H1 (cell line): ENCODE measurements at regions not wholly inside any gene's neighbourhood (a gene's known extent, or its start where the extent isn't known, plus 50 kb on each side); places are given as distances from the start of the nearest gene placed in this dataset.

Experiments used
- CTCF ChIA-PET: fragments of 300-600 bp; sonication (Branson Sonifier 250); formaldehyde crosslinking; loops from one replicate; lab custom pipeline; 2021; ENCODE audit not compliant: partially characterized antibody; lab: Charles Lee
- POLR2A ChIA-PET: fragments of 300-600 bp; sonication (Branson Sonifier 250); formaldehyde crosslinking; loops from one replicate; lab custom pipeline; 2021; ENCODE audit warnings: inconsistent platforms; ENCODE audit not compliant: partially characterized antibody; lab: Charles Lee
- DNase-seq, 2 experiments: peaks; one replicate each; pipeline versions ENCODE4 v3.0.0 to v3.0.0-alpha.2; 2010 to 2022; ENCODE audit warnings: low spot score in 2 of 2, low read depth in 1 of 2, mixed read lengths in 1 of 2
- FAIRE-seq: peaks from 2 replicates; lab custom pipeline; 2011; peaks lifted over from hg19 to GRCh38; lab: Jason Lieb, UNC
- H2AFZ ChIP-seq: 2 replicates; pipeline ENCODE4 v1.8.1; 2012; ENCODE audit warnings: low read length, inconsistent platforms
- H2AK5ac ChIP-seq: 2 replicates; pipeline ENCODE4 v1.6.1; 2013; ENCODE audit warnings: low read depth, low read length
- H2BK120ac ChIP-seq: replicated peaks from 2 replicates; pipeline ENCODE3; 2013; ENCODE audit warnings: low read depth, low read length, inconsistent platforms
- H2BK12ac ChIP-seq: 2 replicates; pipeline ENCODE4 v1.6.1; 2013; ENCODE audit warnings: low read depth, low read length
- H2BK15ac ChIP-seq: 2 replicates; pipeline ENCODE4 v1.6.1; 2013; ENCODE audit warnings: low read length
- H2BK20ac ChIP-seq: 2 replicates; pipeline ENCODE4 v1.6.1; 2013; ENCODE audit warnings: low read length
- H2BK5ac ChIP-seq: 2 replicates; pipeline ENCODE4 v1.6.1; 2013; ENCODE audit warnings: low read depth, low read length
- H3K14ac ChIP-seq: 2 replicates; pipeline ENCODE4 v1.6.1; 2013; ENCODE audit warnings: inconsistent platforms; ENCODE audit not compliant: insufficient read length
- H3K18ac ChIP-seq: 2 replicates; pipeline ENCODE4 v1.6.1; 2013; ENCODE audit warnings: low read length; ENCODE audit errors: extremely low read depth
- H3K23ac ChIP-seq: 2 replicates; pipeline ENCODE4 v1.6.1; 2013; ENCODE audit warnings: inconsistent platforms; ENCODE audit not compliant: insufficient read length
- H3K23me2 ChIP-seq: 2 replicates; pipeline ENCODE4 v1.6.1; 2013; ENCODE audit warnings: low read depth, low read length
- H3K27ac ChIP-seq: 2 replicates; pipeline ENCODE4 v1.6.1; 2011; ENCODE audit warnings: low read depth, low read length, inconsistent platforms
- H3K27me3 ChIP-seq, 4 experiments: replicated peaks in 1 of 4; 1 replicate in 1 of 4; 2 replicates in 3 of 4; pipeline versions ENCODE4 v1.6.1 to v1.8.1; 2011 to 2013; ENCODE audit warnings: low read length in 3 of 4, mild to moderate bottlenecking in 3 of 4, inconsistent platforms in 2 of 4, mixed read lengths in 2 of 4, moderate library complexity in 1 of 4; ENCODE audit not compliant: control insufficient read depth in 3 of 4, insufficient read depth in 3 of 4; ENCODE audit errors: extremely low read depth in 1 of 4
- H3K36me3 ChIP-seq, 4 experiments: 2 replicates each; pipeline versions ENCODE4 v1.6.1 to v1.8.1; 2011 to 2013; ENCODE audit warnings: mild to moderate bottlenecking in 4 of 4, low read length in 3 of 4, moderate library complexity in 2 of 4, control low read depth in 1 of 4, inconsistent platforms in 1 of 4; ENCODE audit not compliant: insufficient read depth in 4 of 4, control insufficient read depth in 2 of 4
- H3K4ac ChIP-seq: replicated peaks from 2 replicates; pipeline ENCODE3; 2013; ENCODE audit warnings: low read length, low read depth, mixed read lengths, inconsistent platforms; ENCODE audit not compliant: insufficient read length
- H3K4me1 ChIP-seq, 4 experiments: replicated peaks in 1 of 4; 1 replicate in 1 of 4; 2 replicates in 3 of 4; pipeline versions ENCODE4 v1.6.1 to v1.8.1; 2011 to 2013; ENCODE audit warnings: low read length in 3 of 4, inconsistent platforms in 2 of 4, mixed read lengths in 1 of 4; ENCODE audit not compliant: insufficient read depth in 4 of 4, control insufficient read depth in 3 of 4
- H3K4me2 ChIP-seq, 2 experiments: 2 replicates each; pipeline versions ENCODE4 v1.6.1 to v1.8.1; 2011 to 2013; ENCODE audit warnings: low read depth in 2 of 2, low read length in 2 of 2, control low read depth in 1 of 2, inconsistent platforms in 1 of 2, mild to moderate bottlenecking in 1 of 2; ENCODE audit not compliant: insufficient read depth in 1 of 2
- H3K4me3 ChIP-seq, 4 experiments: fragments of 200-600, 300-600 bp in 1 of 4; sonication (generic), shearing (Covaris generic), sonication (Bioruptor Twin) in 1 of 4; 2 replicates each; pipeline versions ENCODE4 v1.5.1 to v1.8.1; 2011 to 2016; ENCODE audit warnings: low read length in 4 of 4, low read depth in 3 of 4, control low read depth in 2 of 4, inconsistent platforms in 2 of 4, mild to moderate bottlenecking in 2 of 4, mixed read lengths in 1 of 4, moderate library complexity in 1 of 4; ENCODE audit not compliant: insufficient read depth in 2 of 4; ENCODE audit errors: extremely low read depth in 1 of 4
- H3K56ac ChIP-seq: replicated peaks from 2 replicates; pipeline ENCODE3; 2013; ENCODE audit warnings: low read depth, mild to moderate bottlenecking, mixed read lengths, low read length, inconsistent platforms; ENCODE audit not compliant: insufficient read length
- H3K79me1 ChIP-seq: 2 replicates; pipeline ENCODE4 v1.6.1; 2013; ENCODE audit warnings: low read depth, low read length, control low read depth
- H3K79me2 ChIP-seq, 2 experiments: 2 replicates each; pipeline versions ENCODE4 v1.6.1 to v1.8.1; 2012 to 2013; ENCODE audit warnings: low read length in 2 of 2, mild to moderate bottlenecking in 2 of 2, inconsistent platforms in 1 of 2; ENCODE audit not compliant: insufficient read depth in 2 of 2, control insufficient read depth in 1 of 2
- H3K9ac ChIP-seq, 4 experiments: replicated peaks in 1 of 4; 1 replicate in 1 of 4; 2 replicates in 3 of 4; pipeline versions ENCODE4 v1.6.1 to v1.8.1; 2011 to 2013; ENCODE audit warnings: low read depth in 3 of 4, low read length in 3 of 4, control low read depth in 2 of 4, mild to moderate bottlenecking in 2 of 4, moderate library complexity in 2 of 4, inconsistent platforms in 1 of 4; ENCODE audit errors: extremely low read depth in 1 of 4
- H3K9me3 ChIP-seq, 2 experiments: 2 replicates each; pipeline versions ENCODE4 v1.6.1 to v1.8.1; 2012 to 2013; ENCODE audit warnings: mild to moderate bottlenecking in 2 of 2, moderate library complexity in 2 of 2, control low read depth in 1 of 2, inconsistent platforms in 1 of 2, low read depth in 1 of 2, low read length in 1 of 2, mixed read lengths in 1 of 2; ENCODE audit not compliant: insufficient read depth in 2 of 2
- H4K20me1 ChIP-seq, 2 experiments: replicated peaks in 1 of 2; 2 replicates each; pipeline versions ENCODE3 to v1.8.1; 2011 to 2013; ENCODE audit warnings: inconsistent platforms in 2 of 2, low read length in 2 of 2, mild to moderate bottlenecking in 1 of 2; ENCODE audit not compliant: insufficient read depth in 2 of 2, control insufficient read depth in 1 of 2
- H4K5ac ChIP-seq: 2 replicates; pipeline ENCODE4 v1.6.1; 2013; ENCODE audit warnings: low read length, low read depth, mixed read lengths, inconsistent platforms; ENCODE audit not compliant: insufficient read length
- H4K8ac ChIP-seq: 2 replicates; pipeline ENCODE4 v1.8.0; 2013; ENCODE audit warnings: mild to moderate bottlenecking, moderate library complexity, low read length, inconsistent platforms; ENCODE audit not compliant: insufficient read depth; ENCODE audit errors: extremely low read depth
- H4K91ac ChIP-seq: replicated peaks from 2 replicates; pipeline ENCODE3; 2013; ENCODE audit warnings: low read length, mixed read lengths, inconsistent platforms; ENCODE audit not compliant: insufficient read length
- ASH2L ChIP-seq: fragments of 200-600, 300-600 bp; sonication (generic); IDR thresholded peaks from one replicate; pipeline ENCODE4 v1.7.1; 2017; ENCODE audit warnings: low read length
- CREB1 ChIP-seq: IDR thresholded peaks from 2 replicates; pipeline ENCODE4 v1.6.1; 2012; ENCODE audit warnings: inconsistent platforms
- KDM1A ChIP-seq: fragments of 200-600, 300-600 bp; sonication (generic); IDR thresholded peaks from 2 replicates; pipeline ENCODE4 v1.7.1; 2016; ENCODE audit warnings: mild to moderate bottlenecking, low read length, borderline replicate concordance
- NRF1 ChIP-seq: IDR thresholded peaks from 2 replicates; pipeline ENCODE4 v1.6.1; 2011; ENCODE audit warnings: mild to moderate bottlenecking, low read depth, low read length, improper control_type of control experiment
- RAD21 ChIP-seq, 2 experiments: IDR thresholded peaks in 1 of 2; conservative IDR thresholded peaks in 1 of 2; 2 replicates each; pipeline ENCODE4 v1.6.1; 2011; ENCODE audit warnings: low read depth in 2 of 2, low read length in 2 of 2, improper control_type of control experiment in 1 of 2, inconsistent platforms in 1 of 2, mild to moderate bottlenecking in 1 of 2, moderate library complexity in 1 of 2
- RFX5 ChIP-seq: IDR thresholded peaks from 2 replicates; pipeline ENCODE4 v1.6.1; 2011; ENCODE audit warnings: low read depth, low read length, improper control_type of control experiment, borderline replicate concordance
- RNF2 ChIP-seq: fragments of 200-900, 300-1000 bp; sonication (generic); IDR thresholded peaks from 2 replicates; pipeline ENCODE4 v1.7.1; 2016; ENCODE audit warnings: borderline replicate concordance, low read depth, mild to moderate bottlenecking, antibody characterized with exemption, low read length; ENCODE audit not compliant: poor library complexity, severe bottlenecking; ENCODE audit errors: missing control alignments
- SAP30 ChIP-seq: fragments of 300-600 bp; sonication (generic); IDR thresholded peaks from 2 replicates; pipeline ENCODE4 v1.7.1; 2012; ENCODE audit warnings: low read length, moderate library complexity, mild to moderate bottlenecking, inconsistent platforms; ENCODE audit not compliant: insufficient read depth, insufficient replicate concordance
- SIX5 ChIP-seq: IDR thresholded peaks from 2 replicates; pipeline ENCODE4 v1.6.1; 2011; ENCODE audit warnings: mild to moderate bottlenecking, low read depth, low read length
- ZNF274 ChIP-seq: IDR thresholded peaks from 2 replicates; pipeline ENCODE4 v1.7.0; 2012; ENCODE audit warnings: low read length, borderline replicate concordance; ENCODE audit errors: extremely low read depth
- WGBS, 2 experiments: shearing (Covaris generic) in 1 of 2; methylation state at CpG; one replicate each; pipeline versions ENCODE4 v1.1.6 to v1.1.7; 2013 to 2015; ENCODE audit warnings: low lambda C conversion rate in 2 of 2, mixed read lengths in 2 of 2, inconsistent platforms in 1 of 2, low coverage in 1 of 2, missing lambda C conversion rate in 1 of 2; ENCODE audit not compliant: insufficient replicate concordance in 2 of 2, insufficient coverage in 1 of 2, insufficient read length in 1 of 2; ENCODE audit errors: extremely low coverage in 1 of 2, missing lambda C conversion rate in 1 of 2; 5-methylcytosine and 5-hydroxymethylcytosine counted together
- TF ChIP-seq, protein P1 (sequence below), 3 experiments: IDR thresholded peaks; 1 replicate in 2 of 3; 2 replicates in 1 of 3; pipeline versions ENCODE4 v1.5.1 to v1.6.1; 2011; ENCODE audit warnings: low read length in 3 of 3, mild to moderate bottlenecking in 3 of 3, inconsistent platforms in 2 of 3, low read depth in 1 of 3, moderate library complexity in 1 of 3; ENCODE audit not compliant: insufficient read depth in 1 of 3; ENCODE audit errors: control extremely low read depth in 1 of 3

DNA sequence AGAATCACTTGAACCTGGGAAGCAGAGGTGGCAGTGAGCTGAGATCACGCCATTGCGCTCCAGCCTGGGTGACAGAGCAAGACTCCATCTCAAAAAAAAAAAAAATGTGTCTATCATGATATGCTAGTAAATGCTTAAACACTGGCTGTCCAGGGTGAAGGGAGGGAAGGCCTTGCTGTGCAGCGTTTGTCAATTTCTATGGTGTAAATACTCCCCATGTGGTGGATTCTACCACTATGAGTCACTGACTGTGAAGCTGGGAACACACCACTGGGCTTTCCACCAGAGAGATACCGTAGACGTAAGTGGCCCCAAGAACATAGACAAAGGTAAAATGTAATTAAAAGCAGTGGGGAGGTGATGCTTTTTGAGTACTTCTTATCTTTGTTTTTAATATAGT lies 51.3 kb upstream of the LEF1 start:
- Histone ChIP-seq H2BK12ac (no peak overlapping the region), H3K56ac (no peak overlapping the region), H3K9me3 (no peaks in the 10 kb centered on the region), H3K18ac (no peak overlapping the region), H2BK20ac (no peak overlapping the region), H3K4me2 (no peak overlapping the region), H2AFZ (no peak overlapping the region), H2BK120ac (no peak overlapping the region), H2BK5ac (no peak overlapping the region), H3K9ac (no peak overlapping the region), H3K27ac (no peak overlapping the region), H4K8ac (no peak overlapping the region), H3K4me1 (0 out of 7 replicates have a peak, but pooled peaks cover 0 to 2% (median 0%) of the 10 kb centered on the region in 4 experiments), H4K91ac (no peak overlapping the region), H3K23me2 (no peaks in the 10 kb centered on the region), H3K36me3 (no peaks in the 10 kb centered on the region), H3K4ac (no peak overlapping the region), H2BK15ac (no peak overlapping the region), H4K20me1 (no peaks in the 10 kb centered on the region), H2AK5ac (no peak overlapping the region), H3K79me2 (no peaks in the 10 kb centered on the region), H3K27me3 (no peaks in the 10 kb centered on the region), H3K14ac (no peak overlapping the region), H4K5ac (no peak overlapping the region), H3K4me3 (no peak overlapping the region), H3K23ac (no peak overlapping the region), H3K79me1 (no peaks in the 10 kb centered on the region)
- DNase-seq, result no peak
- WGBS, 2 experiments, result 91% methylated on average over 5 of the region's 5 CpGs; no CpG with 5 or more reads in 1 of the 2 experiments
- POLR2A ChIA-PET, result no interaction called here
- CTCF ChIA-PET, result interaction anchor here (0.6 kb wide), 1 partner anchor 125 kb away, joined by 3 read pairs; no protein-coding TSS in a partner anchor
- FAIRE-seq, result no peak
- TF ChIP-seq NRF1 (no peak), ZNF274 (no peak), SIX5 (no peak), RFX5 (no peak), KDM1A (no peak), CREB1 (no peak), SAP30 (no peak), RAD21 (IDR thresholded peaks at IDR 0.05 in 1 of 2, conservative IDR thresholded peaks at IDR 0.05 in 1 of 2; ENCODE audit: low read depth in 2 of 2, low read length in 2 of 2) (no peak), ASH2L (no peak), RNF2 (no peak)
- TF ChIP-seq, protein P1, sequence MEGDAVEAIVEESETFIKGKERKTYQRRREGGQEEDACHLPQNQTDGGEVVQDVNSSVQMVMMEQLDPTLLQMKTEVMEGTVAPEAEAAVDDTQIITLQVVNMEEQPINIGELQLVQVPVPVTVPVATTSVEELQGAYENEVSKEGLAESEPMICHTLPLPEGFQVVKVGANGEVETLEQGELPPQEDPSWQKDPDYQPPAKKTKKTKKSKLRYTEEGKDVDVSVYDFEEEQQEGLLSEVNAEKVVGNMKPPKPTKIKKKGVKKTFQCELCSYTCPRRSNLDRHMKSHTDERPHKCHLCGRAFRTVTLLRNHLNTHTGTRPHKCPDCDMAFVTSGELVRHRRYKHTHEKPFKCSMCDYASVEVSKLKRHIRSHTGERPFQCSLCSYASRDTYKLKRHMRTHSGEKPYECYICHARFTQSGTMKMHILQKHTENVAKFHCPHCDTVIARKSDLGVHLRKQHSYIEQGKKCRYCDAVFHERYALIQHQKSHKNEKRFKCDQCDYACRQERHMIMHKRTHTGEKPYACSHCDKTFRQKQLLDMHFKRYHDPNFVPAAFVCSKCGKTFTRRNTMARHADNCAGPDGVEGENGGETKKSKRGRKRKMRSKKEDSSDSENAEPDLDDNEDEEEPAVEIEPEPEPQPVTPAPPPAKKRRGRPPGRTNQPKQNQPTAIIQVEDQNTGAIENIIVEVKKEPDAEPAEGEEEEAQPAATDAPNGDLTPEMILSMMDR (IDR thresholded peaks at IDR 0.05; ENCODE audit: control extremely low read depth in 1 of 3, insufficient read depth in 1 of 3, low read depth in 1 of 3, low read length in 3 of 3), result no peak
